SH-SY5Y (cell line): ENCODE measurements at regions not wholly inside any gene's neighbourhood (a gene's known extent, or its start where the extent isn't known, plus 50 kb on each side); places are given as distances from the start of the nearest gene placed in this dataset.

Experiments used
- GATA2 ChIP-seq: IDR thresholded peaks from 2 replicates; pipeline ENCODE4 v1.6.1; 2011; ENCODE audit warnings: mild to moderate bottlenecking, low read depth, low read length
- GATA3 ChIP-seq: IDR thresholded peaks from 2 replicates; pipeline ENCODE4 v1.6.1; 2011; ENCODE audit warnings: low read depth, mild to moderate bottlenecking, low read length, moderate library complexity

- TF ChIP-seq GATA2 (no peak), GATA3 (no peak)
These were observed 82.3 kb downstream of the ANKRD7 start for GRCh38 chr7:118306771-118307170.
